Endothelial cell of umbilical vein (primary cell): ENCODE measurements at regions not wholly inside any gene's neighbourhood (a gene's known extent, or its start where the extent isn't known, plus 50 kb on each side); places are given as distances from the start of the nearest gene placed in this dataset.

ENCODE experiments used
- BruUV-seq: library from RNA; stranded (reverse); fragments of 400-500 nt; replicated peaks from 2 replicates; lab custom pipeline; 2021; lab: Mats Ljungman, UMichigan
- CTCF ChIA-PET: fragments of 300-600, 350-600 bp; sonication (Branson Sonifier 250); formaldehyde crosslinking; loops from one replicate; lab custom pipeline; 2021; ENCODE audit warnings: antibody characterized with exemption, inconsistent platforms; lab: Charles Lee
- POLR2A ChIA-PET: fragments of 300-600, 350-600 bp; sonication (Branson Sonifier 250); formaldehyde crosslinking; loops from one replicate; lab custom pipeline; 2021; ENCODE audit warnings: antibody characterized with exemption, inconsistent platforms; lab: Charles Lee
- DNase-seq: peaks from one replicate; pipeline ENCODE4 v3.0.0-alpha.2; 2011; ENCODE audit warnings: low read depth, low spot score
- FAIRE-seq: peaks from 2 replicates; lab custom pipeline; 2011; peaks lifted over from hg19 to GRCh38; lab: Jason Lieb, UNC
- H2AFZ ChIP-seq: 2 replicates; pipeline ENCODE4 v1.6.0; 2012; ENCODE audit warnings: low read depth, low read length, control low read depth, inconsistent platforms
- H3K27ac ChIP-seq: 2 replicates; pipeline ENCODE4 v1.5.1; 2011; ENCODE audit warnings: low read depth, mild to moderate bottlenecking, control low read depth, low read length, moderate library complexity; ENCODE audit not compliant: insufficient read depth
- H3K27me3 ChIP-seq, 2 experiments: 2 replicates each; pipeline versions ENCODE4 v1.6.0 to v1.6.1; 2011; ENCODE audit warnings: low read length in 2 of 2, mixed read lengths in 1 of 2; ENCODE audit not compliant: control insufficient read depth in 2 of 2, insufficient read depth in 2 of 2
- H3K36me3 ChIP-seq, 2 experiments: 2 replicates in 1 of 2; 3 replicates in 1 of 2; pipeline ENCODE4 v1.5.1; 2011; ENCODE audit warnings: low read length in 2 of 2, mild to moderate bottlenecking in 1 of 2, moderate library complexity in 1 of 2; ENCODE audit not compliant: control insufficient read depth in 2 of 2, insufficient read depth in 2 of 2; ENCODE audit errors: extremely low read depth in 1 of 2
- H3K4me1 ChIP-seq: 3 replicates; pipeline ENCODE4 v1.5.1; 2011; ENCODE audit warnings: mild to moderate bottlenecking, low read length; ENCODE audit not compliant: control insufficient read depth, insufficient read depth; ENCODE audit errors: extremely low read depth
- H3K4me2 ChIP-seq: 2 replicates; pipeline ENCODE4 v1.6.1; 2011; ENCODE audit warnings: low read length, control low read depth, mixed read lengths; ENCODE audit not compliant: insufficient read depth
- H3K4me3 ChIP-seq, 3 experiments: fragments of 200-600 bp in 1 of 3; sonication (generic), shearing (Covaris generic) in 1 of 3; replicated peaks in 1 of 3; 2 replicates each; pipeline ENCODE4 v1.5.1; 2011 to 2016; ENCODE audit warnings: control low read depth in 3 of 3, low read length in 3 of 3, mild to moderate bottlenecking in 2 of 3, inconsistent platforms in 1 of 3, low read depth in 1 of 3, moderate library complexity in 1 of 3; ENCODE audit not compliant: insufficient read depth in 1 of 3
- H3K79me2 ChIP-seq: 2 replicates; pipeline ENCODE4 v1.6.0; 2012; ENCODE audit warnings: low read length, inconsistent platforms; ENCODE audit not compliant: control insufficient read depth, insufficient read depth
- H3K9ac ChIP-seq: replicated peaks from 2 replicates; pipeline ENCODE3; 2011; ENCODE audit warnings: low read length, control low read depth; ENCODE audit not compliant: insufficient read depth; ENCODE audit errors: extremely low read depth
- H3K9me1 ChIP-seq: replicated peaks from 3 replicates; pipeline ENCODE4 v1.6.0; 2011; ENCODE audit warnings: mild to moderate bottlenecking, low read length; ENCODE audit not compliant: control insufficient read depth, insufficient read depth; ENCODE audit errors: extremely low read depth
- H3K9me3 ChIP-seq: replicated peaks from 2 replicates; pipeline ENCODE4 v1.5.1; 2012; ENCODE audit warnings: low read length, inconsistent platforms; ENCODE audit not compliant: control insufficient read depth, insufficient read depth
- H4K20me1 ChIP-seq: replicated peaks from 2 replicates; pipeline ENCODE3; 2011; ENCODE audit warnings: mild to moderate bottlenecking, low read length; ENCODE audit not compliant: control insufficient read depth, insufficient read depth; ENCODE audit errors: extremely low read depth
- EZH2 ChIP-seq: IDR thresholded peaks from 2 replicates; pipeline ENCODE4 v1.6.1; 2012; ENCODE audit warnings: borderline replicate concordance, low read depth, mild to moderate bottlenecking, moderate library complexity, low read length, inconsistent platforms; ENCODE audit not compliant: severe bottlenecking
- FOS ChIP-seq: IDR thresholded peaks from 2 replicates; pipeline ENCODE4 v1.6.1; 2011; ENCODE audit warnings: mild to moderate bottlenecking, low read length, moderate library complexity, borderline replicate concordance; ENCODE audit not compliant: insufficient read depth
- GATA2 ChIP-seq: IDR thresholded peaks from 2 replicates; pipeline ENCODE4 v1.7.0; 2011; ENCODE audit warnings: low read depth, mild to moderate bottlenecking, moderate library complexity, mixed read lengths, low read length; ENCODE audit not compliant: insufficient read length, insufficient read depth
- JUN ChIP-seq: IDR thresholded peaks from 2 replicates; pipeline ENCODE4 v1.6.1; 2011; ENCODE audit warnings: borderline replicate concordance, low read depth; ENCODE audit not compliant: insufficient read length, insufficient read depth
- MYC ChIP-seq: IDR thresholded peaks from one replicate; pipeline ENCODE4 v1.6.1; 2011; ENCODE audit warnings: mild to moderate bottlenecking, low read depth, low read length
- POLR2A ChIP-seq: IDR thresholded peaks from 2 replicates; pipeline ENCODE4 v1.6.1; 2012; ENCODE audit warnings: low read depth, mild to moderate bottlenecking, control low read depth, low read length
- POLR2AphosphoS5 ChIP-seq: IDR thresholded peaks from 2 replicates; pipeline ENCODE4 v1.6.1; 2012; ENCODE audit warnings: low read depth, mild to moderate bottlenecking, control low read depth, low read length, moderate library complexity; ENCODE audit not compliant: insufficient read depth
- dilution Hi-C: fragments of 300-500 bp; cut with MboI; formaldehyde crosslinking; loops from one replicate; pipeline ENCODE4 v1.15.0; 2019; ENCODE audit warnings: low sequenced_read_pairs; ENCODE audit not compliant: extremely low pct_ligation_motif_present
- intact Hi-C: fragments of 100-400 bp; cut with micrococcal nuclease; formaldehyde crosslinking; loops from one replicate; pipeline ENCODE4 v1.10.0; 2022
- TF ChIP-seq, protein P1 (sequence below), 2 donors: IDR thresholded peaks; 1 replicate in 1 of 2; 2 replicates in 1 of 2; pipeline ENCODE4 v1.5.1; 2011; ENCODE audit warnings: low read length in 2 of 2, mild to moderate bottlenecking in 2 of 2, moderate library complexity in 2 of 2, control low read depth in 1 of 2, inconsistent platforms in 1 of 2, low read depth in 1 of 2; ENCODE audit not compliant: insufficient read depth in 1 of 2; ENCODE audit errors: extremely low read depth in 1 of 2
- TF ChIP-seq, protein P2 (sequence below): IDR thresholded peaks from 2 replicates; pipeline ENCODE4 v1.6.1; 2011; ENCODE audit not compliant: insufficient read depth, insufficient read length

DNA sequence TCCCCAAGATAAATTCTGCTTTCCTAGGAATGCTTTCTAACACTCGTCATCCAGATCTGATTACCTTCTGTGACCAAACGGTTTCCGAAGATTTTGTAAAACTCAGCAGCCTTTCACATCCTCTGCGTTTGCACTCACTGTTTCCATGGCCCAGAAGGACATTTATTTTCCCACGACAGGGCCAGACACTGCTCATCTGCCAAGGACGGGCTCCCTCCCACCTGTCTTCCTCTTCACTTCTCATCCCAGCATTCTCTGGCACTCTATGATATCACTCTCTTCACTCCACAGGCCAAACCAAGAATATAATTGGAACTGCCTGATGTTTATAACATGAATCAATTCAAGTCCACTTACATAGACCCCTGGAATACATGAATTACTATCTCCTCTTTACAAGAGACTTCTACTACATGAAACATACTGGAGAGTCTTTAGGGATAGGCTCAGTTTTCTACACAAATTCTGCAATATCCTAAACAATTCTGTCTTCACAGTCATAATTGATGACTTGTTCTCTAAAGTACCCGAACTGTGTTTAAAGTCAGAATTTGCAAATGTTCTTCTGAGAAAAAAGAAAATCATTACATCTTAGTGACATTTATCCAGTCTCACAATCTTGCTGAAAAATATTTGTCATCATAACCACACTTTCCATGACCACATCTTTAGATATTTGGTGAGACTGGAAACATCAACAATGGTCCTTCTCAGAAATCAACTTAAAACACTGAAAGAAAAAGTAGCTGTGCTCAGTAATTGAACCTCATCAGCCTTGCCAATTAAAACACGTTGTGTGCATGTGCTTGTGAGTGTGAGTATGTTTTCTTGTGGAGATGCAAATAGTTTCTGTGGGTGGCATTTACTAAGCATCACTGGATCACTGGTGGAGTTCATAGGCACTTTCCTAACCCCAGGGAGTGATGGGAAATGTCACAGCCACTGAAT is 79.5 kb upstream of the PRSS58 start:
- dilution Hi-C loops, result no loop called here

More for the DNA sequence above, 79.5 kb upstream of the PRSS58 start:
- TF ChIP-seq FOS (no peak), GATA2 (no peak), EZH2 (no peak), MYC (no peak), POLR2A (no peak), POLR2AphosphoS5 (no peak), JUN (no peak)
- TF ChIP-seq, protein P1, sequence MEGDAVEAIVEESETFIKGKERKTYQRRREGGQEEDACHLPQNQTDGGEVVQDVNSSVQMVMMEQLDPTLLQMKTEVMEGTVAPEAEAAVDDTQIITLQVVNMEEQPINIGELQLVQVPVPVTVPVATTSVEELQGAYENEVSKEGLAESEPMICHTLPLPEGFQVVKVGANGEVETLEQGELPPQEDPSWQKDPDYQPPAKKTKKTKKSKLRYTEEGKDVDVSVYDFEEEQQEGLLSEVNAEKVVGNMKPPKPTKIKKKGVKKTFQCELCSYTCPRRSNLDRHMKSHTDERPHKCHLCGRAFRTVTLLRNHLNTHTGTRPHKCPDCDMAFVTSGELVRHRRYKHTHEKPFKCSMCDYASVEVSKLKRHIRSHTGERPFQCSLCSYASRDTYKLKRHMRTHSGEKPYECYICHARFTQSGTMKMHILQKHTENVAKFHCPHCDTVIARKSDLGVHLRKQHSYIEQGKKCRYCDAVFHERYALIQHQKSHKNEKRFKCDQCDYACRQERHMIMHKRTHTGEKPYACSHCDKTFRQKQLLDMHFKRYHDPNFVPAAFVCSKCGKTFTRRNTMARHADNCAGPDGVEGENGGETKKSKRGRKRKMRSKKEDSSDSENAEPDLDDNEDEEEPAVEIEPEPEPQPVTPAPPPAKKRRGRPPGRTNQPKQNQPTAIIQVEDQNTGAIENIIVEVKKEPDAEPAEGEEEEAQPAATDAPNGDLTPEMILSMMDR (IDR thresholded peaks at IDR 0.05; ENCODE audit: extremely low read depth in 1 of 2, insufficient read depth in 1 of 2, low read depth in 1 of 2, low read length in 2 of 2), result no peak
- TF ChIP-seq, protein P2, sequence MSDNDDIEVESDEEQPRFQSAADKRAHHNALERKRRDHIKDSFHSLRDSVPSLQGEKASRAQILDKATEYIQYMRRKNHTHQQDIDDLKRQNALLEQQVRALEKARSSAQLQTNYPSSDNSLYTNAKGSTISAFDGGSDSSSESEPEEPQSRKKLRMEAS, result no peak
- intact Hi-C loops, result no loop called here
- no TSS peak for BruUV-seq
- H3K9me1 ChIP-seq, result no peaks in the 10 kb centered on the region
- no peak overlapping the region for H3K4me2 ChIP-seq
- no peaks in the 10 kb centered on the region for H3K9me3 ChIP-seq
- DNase-seq, result no peak
- H2AFZ ChIP-seq, result no peak overlapping the region
- no peak overlapping the region for H3K27ac ChIP-seq
- FAIRE-seq, result no peak
- no peaks in the 10 kb centered on the region for H3K79me2 ChIP-seq
- CTCF ChIA-PET, result interaction anchor here (1.5 kb wide), 1 partner anchor 23 kb away, joined by 3 read pairs; no protein-coding TSS in a partner anchor
- POLR2A ChIA-PET, result no interaction called here
- no peaks in the 10 kb centered on the region for H3K36me3 ChIP-seq
- no peaks in the 10 kb centered on the region for H4K20me1 ChIP-seq
- no peaks in the 10 kb centered on the region for H3K27me3 ChIP-seq
- H3K4me1 ChIP-seq, result no peaks in the 10 kb centered on the region
- H3K9ac ChIP-seq, result no peak overlapping the region
- H3K4me3 ChIP-seq, result no peak overlapping the region
